HG03571 (cell line): ENCODE measurements at regions not wholly inside any gene's neighbourhood (a gene's known extent, or its start where the extent isn't known, plus 50 kb on each side); places are given as distances from the start of the nearest gene placed in this dataset.

Source experiments
- ATAC-seq: cut with Tn5 transposase; IDR thresholded peaks from one replicate; pipeline ENCODE4 v1.9.1; 2021; ENCODE audit not compliant: unreplicated experiment

DNA sequence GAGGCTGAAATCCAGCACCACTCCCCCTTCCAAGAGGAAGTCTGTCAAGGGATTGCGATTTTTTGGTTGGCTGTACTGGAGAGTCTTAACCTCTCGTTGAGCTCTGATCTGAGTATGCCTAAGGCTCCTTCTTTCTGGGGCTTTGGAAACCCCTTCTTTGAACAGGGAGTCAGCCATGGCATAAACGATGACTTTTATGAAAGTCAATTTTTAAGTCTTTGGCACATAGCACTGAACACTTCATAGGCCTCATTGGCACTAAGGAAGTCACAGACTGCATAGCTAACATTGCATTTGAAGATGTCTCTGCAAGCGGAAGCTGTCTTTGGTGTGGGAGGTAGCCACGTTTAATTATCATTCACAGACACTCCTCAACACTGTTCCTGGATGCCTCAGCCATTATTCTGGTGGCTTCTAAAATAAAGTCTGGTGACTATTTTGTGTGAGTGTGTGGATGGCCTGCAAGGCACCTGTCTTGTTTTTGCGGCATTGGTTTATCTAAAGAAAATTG lies 148.2 kb upstream of the NCK2 start:
- no peak for ATAC-seq

GRCh38 chr2:105595536-105595935 lies 149.2 kb upstream of the NCK2 start:
- no peak for ATAC-seq

- ATAC-seq = no peak
Observed at GRCh38 chr2:105593221-105593967, 151.3 kb upstream of the NCK2 start.

- no peak for ATAC-seq
Observed at GRCh38 chr2:105592288-105592687, 152.4 kb upstream of the NCK2 start.

- no peak for ATAC-seq
Observed at GRCh38 chr2:105590780-105591660, 153.7 kb upstream of the NCK2 start.

DNA sequence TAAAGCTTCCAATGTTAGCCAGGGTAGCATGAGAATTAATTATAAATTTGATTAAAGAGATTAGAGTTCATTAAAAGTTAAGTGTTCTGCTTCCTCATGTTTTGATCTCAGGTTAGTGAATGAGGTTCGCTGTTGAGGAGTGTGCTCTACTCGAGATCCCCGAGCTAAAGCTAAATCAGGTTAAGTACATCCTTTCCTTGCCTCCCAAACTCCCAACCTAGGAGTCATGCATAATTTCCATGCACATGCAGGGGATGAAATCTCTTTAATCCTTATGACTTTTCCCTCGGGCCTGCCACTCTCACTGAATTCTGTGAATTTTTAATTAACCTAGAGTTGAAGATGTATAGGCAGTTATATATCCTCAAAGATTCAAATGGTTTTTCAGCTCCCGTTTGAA lies 156.1 kb upstream of the NCK2 start:
- ATAC-seq = no peak

DNA sequence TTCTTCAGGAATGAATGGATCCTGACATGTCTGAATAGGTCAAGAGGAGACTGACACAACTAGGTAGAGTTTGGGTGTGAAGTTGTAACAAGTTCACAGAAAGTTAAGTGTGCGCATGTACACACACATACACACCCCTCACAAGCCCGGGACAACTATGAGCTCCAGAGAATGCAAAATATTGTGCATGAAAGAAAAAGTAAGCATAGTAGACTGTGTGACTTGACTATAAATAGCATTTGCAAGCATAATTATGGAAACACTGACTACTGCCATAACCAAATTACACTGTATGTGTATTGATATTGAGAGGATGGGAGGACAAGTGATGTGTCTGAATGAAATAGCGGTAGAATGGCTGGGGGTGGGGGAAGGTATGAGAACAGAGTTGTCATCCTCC lies 157.1 kb upstream of the NCK2 start:
- ATAC-seq = no peak

GRCh38 chr2:105584435-105585010 lies 160.2 kb upstream of the NCK2 start:
- ATAC-seq = no peak

DNA sequence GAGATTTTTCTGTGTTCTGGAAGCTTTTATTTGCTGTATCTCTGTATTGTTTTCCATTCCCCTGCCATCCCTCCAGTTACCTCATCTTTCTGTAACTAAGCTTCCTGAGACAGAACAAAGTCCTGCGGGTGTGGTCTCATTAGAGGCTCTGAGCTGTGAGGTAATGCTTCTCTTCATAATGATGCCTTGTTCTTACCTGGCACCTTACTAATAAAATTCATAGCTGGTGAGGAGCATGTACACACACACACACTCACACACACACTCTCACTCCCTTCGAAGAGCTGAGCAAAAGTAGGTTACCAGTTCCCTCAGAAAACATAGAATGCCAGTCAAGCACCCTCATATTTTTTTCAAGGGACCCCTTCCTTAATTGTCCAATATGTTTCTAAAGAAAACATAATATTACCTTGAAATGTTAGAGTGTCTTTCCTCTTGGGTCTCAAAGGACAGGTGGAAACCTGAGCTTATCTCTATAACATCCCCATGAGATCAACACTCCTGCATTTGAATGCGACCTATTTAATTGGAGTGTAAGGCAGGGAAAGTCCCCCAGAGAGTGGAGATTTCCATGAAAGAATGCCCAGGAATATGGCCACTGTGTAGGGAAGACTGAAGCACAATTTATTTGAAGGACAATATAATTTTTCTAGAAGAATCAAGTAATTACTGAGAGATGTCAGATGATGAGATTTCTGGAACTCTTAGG lies 161.6 kb upstream of the NCK2 start:
- no peak for ATAC-seq

DNA sequence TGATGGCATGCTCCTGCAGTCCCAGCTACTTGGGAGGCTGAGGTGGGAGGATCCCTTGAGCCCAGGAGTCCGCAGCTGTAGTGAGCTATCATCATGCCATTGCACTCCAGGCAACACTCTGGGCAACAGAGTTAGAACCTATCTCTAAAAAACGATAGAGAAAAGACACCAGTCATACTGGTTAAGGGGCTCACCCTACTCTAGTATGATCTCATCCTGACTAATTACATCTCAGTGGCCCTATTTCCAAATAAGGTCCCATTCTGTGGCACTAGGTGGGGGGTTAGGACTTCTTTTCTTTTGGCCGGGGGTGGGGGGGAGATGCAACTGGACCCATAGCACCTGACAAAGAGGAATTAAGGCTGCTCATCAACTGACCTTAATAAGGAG lies 163.2 kb upstream of the NCK2 start:
- no peak for ATAC-seq

- no peak for ATAC-seq
Observed at GRCh38 chr2:105580870-105581554, 163.7 kb upstream of the NCK2 start.

GRCh38 chr2:105580216-105580615 lies 164.5 kb upstream of the NCK2 start:
- ATAC-seq = no peak

DNA sequence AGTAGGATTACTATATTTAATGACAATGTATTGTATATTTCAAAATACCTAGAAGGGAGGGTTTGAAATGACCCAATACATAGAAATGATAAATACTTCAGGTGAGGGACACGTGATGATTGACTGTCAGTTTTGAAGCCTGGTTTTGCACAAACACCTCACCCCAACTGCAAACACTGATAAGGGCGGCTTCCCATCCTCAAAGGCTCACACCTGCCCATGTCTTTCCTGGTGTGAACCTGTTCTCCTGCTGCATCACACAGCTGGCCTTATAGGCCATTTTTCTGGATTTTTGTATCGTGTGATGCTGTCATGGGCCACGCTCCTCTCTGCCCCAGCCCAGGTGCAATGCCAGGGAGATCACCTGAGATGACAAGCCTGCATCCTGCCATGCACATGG lies 166.5 kb upstream of the NCK2 start:
- ATAC-seq = no peak

DNA sequence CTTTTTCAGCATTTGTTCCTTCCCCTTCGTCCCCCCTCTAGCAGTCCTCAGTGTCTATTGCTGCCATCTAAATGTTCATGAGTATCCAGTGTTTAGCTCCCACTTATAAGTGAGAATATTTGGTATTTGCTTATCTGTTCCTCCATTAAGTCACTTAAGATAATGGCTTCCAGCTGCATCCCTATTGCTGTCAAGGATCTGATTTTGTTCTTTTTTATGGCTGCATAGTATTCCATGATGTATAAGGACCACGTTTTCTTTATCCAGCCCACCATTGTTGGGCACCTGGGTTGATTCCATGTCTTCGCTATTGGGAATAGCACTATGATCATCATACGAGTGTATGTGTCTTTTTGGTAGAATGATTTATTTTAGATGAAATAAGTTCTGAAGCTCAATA lies 166.9 kb upstream of the NCK2 start:
- ATAC-seq = no peak

GRCh38 chr2:105576440-105577241 lies 168.1 kb upstream of the NCK2 start:
- ATAC-seq = no peak

DNA sequence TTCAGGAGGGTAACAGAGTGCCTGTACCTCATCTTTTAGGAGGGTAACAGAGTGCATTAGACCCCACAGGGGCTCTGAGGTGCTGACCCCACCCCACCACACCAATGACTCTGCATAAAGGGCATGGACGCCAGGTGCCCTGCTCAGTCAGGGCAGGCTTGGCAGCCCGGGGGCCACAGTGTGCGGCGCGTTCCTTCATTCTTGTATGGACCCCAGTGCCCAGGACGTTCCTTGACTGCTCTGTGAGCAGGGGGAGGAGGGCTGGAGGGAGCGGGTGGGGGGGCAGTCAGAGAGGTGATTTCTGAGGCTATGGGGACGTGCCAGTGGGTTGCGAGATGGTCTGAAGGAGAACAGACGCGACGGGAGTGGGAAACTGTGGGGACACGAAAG lies 168.7 kb upstream of the NCK2 start:
- no peak for ATAC-seq

GRCh38 chr2:105575499-105576025 lies 169.2 kb upstream of the NCK2 start:
- no peak for ATAC-seq

DNA sequence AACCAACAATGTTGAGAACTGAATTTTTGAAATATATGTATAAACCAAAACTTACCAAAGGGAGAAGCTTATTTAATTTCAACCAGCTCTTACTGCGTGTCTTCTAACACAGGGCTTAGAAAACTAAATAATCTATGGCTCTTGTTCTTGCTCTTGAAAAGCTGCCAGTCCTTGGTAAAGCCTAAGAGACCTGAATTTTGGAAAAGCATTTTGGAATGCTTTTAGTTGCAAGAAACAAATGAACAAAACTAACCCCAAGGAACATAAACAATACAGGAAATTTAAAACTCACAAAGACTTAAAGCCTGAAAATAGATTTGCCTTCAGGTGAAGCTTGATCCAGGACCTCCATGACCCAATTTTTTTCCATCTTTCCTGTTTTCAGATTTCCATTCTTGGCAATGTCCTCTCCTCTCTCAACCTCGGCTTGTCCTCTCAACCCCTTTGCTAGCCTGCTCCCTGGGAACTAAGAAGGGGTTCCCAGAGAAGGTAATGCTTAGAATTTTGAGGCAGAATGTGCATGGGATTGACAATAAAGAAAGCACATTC lies 169.8 kb upstream of the NCK2 start:
- ATAC-seq = no peak

GRCh38 chr2:105573910-105574655 lies 170.6 kb upstream of the NCK2 start:
- ATAC-seq = no peak
